GM21390 (cell line): ENCODE measurements at regions not wholly inside any gene's neighbourhood (a gene's known extent, or its start where the extent isn't known, plus 50 kb on each side); places are given as distances from the start of the nearest gene placed in this dataset.
A peak's percentile ranks its signal among the peaks of the same experiment; 100 is the strongest.
"Not testable (repeated sequence)": the region's sequence is repeated elsewhere in the genome, so short reads cannot be mapped to it uniquely, and the experiment has no call there.

Source experiments
- ATAC-seq: cut with Tn5 transposase; IDR thresholded peaks from one replicate; pipeline ENCODE4 v1.9.1; 2021; ENCODE audit not compliant: unreplicated experiment

- ATAC-seq, result not testable (repeated sequence)
These were observed 335.7 kb upstream of the SLC7A11 start for GRCh38 chr4:138577826-138578225.

- no peak for ATAC-seq
These were observed 335.0 kb upstream of the SLC7A11 start for GRCh38 chr4:138577145-138577544.

- ATAC-seq, result no peak
These were observed 334.5 kb upstream of the SLC7A11 start for GRCh38 chr4:138576684-138577083.

- no peak for ATAC-seq
These were observed 331.1 kb upstream of the SLC7A11 start for GRCh38 chr4:138573246-138573645.

- no peak for ATAC-seq
These were observed 329.9 kb upstream of the SLC7A11 start for GRCh38 chr4:138572007-138572406.

- no peak for ATAC-seq
These were observed 325.5 kb upstream of the SLC7A11 start for GRCh38 chr4:138567696-138568095.

- no peak for ATAC-seq
These were observed 323.4 kb upstream of the SLC7A11 start for GRCh38 chr4:138565576-138565975.

GRCh38 chr4:138562544-138562991 is 320.4 kb upstream of the SLC7A11 start:
- ATAC-seq, result peak; percentile 64

GRCh38 chr4:138561906-138562305 is 319.8 kb upstream of the SLC7A11 start:
- ATAC-seq, result no peak

GRCh38 chr4:138561276-138561880 is 319.2 kb upstream of the SLC7A11 start:
- no peak for ATAC-seq

GRCh38 chr4:138560448-138560847 is 318.3 kb upstream of the SLC7A11 start:
- ATAC-seq, result no peak

GRCh38 chr4:138558886-138559285 is 316.7 kb upstream of the SLC7A11 start:
- ATAC-seq, result no peak

- peak; percentile 77 for ATAC-seq
These were observed 313.4 kb upstream of the SLC7A11 start for GRCh38 chr4:138555584-138555983.

- ATAC-seq, result no peak
These were observed 313.0 kb upstream of the SLC7A11 start for GRCh38 chr4:138555108-138555507.

GRCh38 chr4:138553001-138553845 is 311.1 kb upstream of the SLC7A11 start:
- ATAC-seq, result no peak

- ATAC-seq, result no peak
These were observed 300.1 kb upstream of the SLC7A11 start for GRCh38 chr4:138542191-138542776.

GRCh38 chr4:138540056-138540800 is 298.1 kb upstream of the SLC7A11 start:
- ATAC-seq, result no peak

- no peak for ATAC-seq
These were observed 296.6 kb upstream of the SLC7A11 start for GRCh38 chr4:138538743-138539142.

- ATAC-seq, result no peak
These were observed 295.8 kb upstream of the SLC7A11 start for GRCh38 chr4:138537731-138538490.

- ATAC-seq, result no peak
These were observed 293.2 kb upstream of the SLC7A11 start for GRCh38 chr4:138535316-138535715.

GRCh38 chr4:138522366-138522765 is 280.2 kb upstream of the SLC7A11 start:
- no peak for ATAC-seq
